ENCODE measurements at regions not wholly inside any gene's neighbourhood (a gene's known extent, or its start where the extent isn't known, plus 50 kb on each side); places are given as distances from the start of the nearest gene placed in this dataset.
A peak's percentile ranks its signal among the peaks of the same experiment; 100 is the strongest.

GRCh38 chr18:30142870-30143269 is 899.7 kb downstream of the DSC3 start:
- Histone ChIP-seq H2BK20ac (ENCODE audit: low read length) (no peak overlapping the region), H2BK12ac (ENCODE audit: low read depth, low read length) (no peak overlapping the region), H3K4ac (replicated peaks; ENCODE audit: insufficient read length, low read depth, low read length) (no peak overlapping the region), H4K91ac (replicated peaks; ENCODE audit: insufficient read length, low read length) (no peak overlapping the region), H3K14ac (ENCODE audit: insufficient read length) (no peak overlapping the region), H3K79me1 (ENCODE audit: low read depth, low read length) (no peaks in the 10 kb centered on the region), H3K56ac (replicated peaks; ENCODE audit: insufficient read length, low read depth, low read length) (no peak overlapping the region), H3K4me1 (replicated peaks in 1 of 4; ENCODE audit: control insufficient read depth in 3 of 4, insufficient read depth in 4 of 4, low read length in 3 of 4) (peaks cover 0 to 2% (median under 1%) of the 10 kb centered on the region in 4 experiments; a peak in 3 of 7 replicates), H3K9me3 (ENCODE audit: insufficient read depth in 2 of 2, low read depth in 1 of 2, low read length in 1 of 2) (no peaks in the 10 kb centered on the region), H2BK5ac (ENCODE audit: low read depth, low read length) (no peak overlapping the region), H3K9ac (replicated peaks in 1 of 4; ENCODE audit: extremely low read depth in 1 of 4, low read depth in 3 of 4, low read length in 3 of 4) (no peak overlapping the region), H4K20me1 (replicated peaks in 1 of 2; ENCODE audit: control insufficient read depth in 1 of 2, insufficient read depth in 2 of 2, low read length in 2 of 2) (no peaks in the 10 kb centered on the region), H3K27ac (ENCODE audit: low read depth, low read length) (no peak overlapping the region), H2AFZ (ENCODE audit: low read length) (no peak overlapping the region), H3K4me3 (ENCODE audit: extremely low read depth in 1 of 4, insufficient read depth in 2 of 4, low read depth in 3 of 4, low read length in 4 of 4) (no peak overlapping the region), H2AK5ac (ENCODE audit: low read depth, low read length) (no peak overlapping the region), H3K27me3 (replicated peaks in 1 of 4; ENCODE audit: control insufficient read depth in 3 of 4, extremely low read depth in 1 of 4, insufficient read depth in 3 of 4, low read length in 3 of 4) (no peaks in the 10 kb centered on the region), H3K23ac (ENCODE audit: insufficient read length) (no peak overlapping the region), H2BK15ac (ENCODE audit: low read length) (no peak overlapping the region), H3K79me2 (ENCODE audit: control insufficient read depth in 1 of 2, insufficient read depth in 2 of 2, low read length in 2 of 2) (no peaks in the 10 kb centered on the region), H4K8ac (ENCODE audit: extremely low read depth, insufficient read depth, low read length) (no peak overlapping the region), H3K23me2 (ENCODE audit: low read depth, low read length) (no peaks in the 10 kb centered on the region; the same call in 1 of the 2 replicates), H3K4me2 (ENCODE audit: insufficient read depth in 1 of 2, low read depth in 2 of 2, low read length in 2 of 2) (0 out of 4 replicates have a peak overlapping the region, but pooled peaks of 1 of the 2 experiments have one; percentile 10), H2BK120ac (replicated peaks; ENCODE audit: low read depth, low read length) (no peak overlapping the region), H4K5ac (ENCODE audit: insufficient read length, low read depth, low read length) (no peak overlapping the region), H3K18ac (ENCODE audit: extremely low read depth, low read length) (no peak overlapping the region), H3K36me3 (ENCODE audit: control insufficient read depth in 2 of 4, insufficient read depth in 4 of 4, low read length in 3 of 4) (no peaks in the 10 kb centered on the region)
- DNase-seq (ENCODE audit: low read depth in 1 of 2, low spot score in 2 of 2) (no peak), FAIRE-seq (no peak)
- POLR2A ChIA-PET (ENCODE audit: partially characterized antibody) = no interaction called here
- whole genome bisulfite sequencing, 2 experiments (ENCODE audit: extremely low coverage in 1 of 2, insufficient coverage in 1 of 2, insufficient read length in 1 of 2, insufficient replicate concordance in 2 of 2, low coverage in 1 of 2, low lambda C conversion rate in 2 of 2, missing lambda C conversion rate in 1 of 2) = 91% methylated on average over 5 of the region's 5 CpGs; no CpG with 5 or more reads in 1 of the 2 experiments
- no peak for TF ChIP-seq SP2 (IDR thresholded peaks at IDR 0.05; ENCODE audit: low read length)
- no peak for TF ChIP-seq FOSL1 (IDR thresholded peaks at IDR 0.05; ENCODE audit: insufficient read depth, low read depth, low read length)
- TF ChIP-seq YY1 (IDR thresholded peaks at IDR 0.05; ENCODE audit: low read depth, low read length) = no peak
- TF ChIP-seq SRF (IDR thresholded peaks at IDR 0.05; ENCODE audit: low read depth, low read length) = no peak
- no peak for TF ChIP-seq CBX5 (IDR thresholded peaks at IDR 0.05; ENCODE audit: low read depth, low read length)
- TF ChIP-seq GTF2F1 (IDR thresholded peaks at IDR 0.05; ENCODE audit: borderline replicate concordance, low read depth, low read length) = no peak
- TF ChIP-seq SIRT6 (IDR thresholded peaks at IDR 0.05; ENCODE audit: low read length) = no peak
- TF ChIP-seq PHF8 (conservative IDR thresholded peaks at IDR 0.05; ENCODE audit: low read depth, low read length) = no peak
- TF ChIP-seq RAD21 (IDR thresholded peaks at IDR 0.05 in 1 of 2, conservative IDR thresholded peaks at IDR 0.05 in 1 of 2; ENCODE audit: low read depth in 2 of 2, low read length in 2 of 2) = no peak
- TF ChIP-seq POLR2A (IDR thresholded peaks at IDR 0.05; ENCODE audit: control extremely low read depth in 1 of 2, low read depth in 2 of 2, low read length in 2 of 2) = no peak
- no peak for TF ChIP-seq ATF2 (IDR thresholded peaks at IDR 0.05; ENCODE audit: low read length)
- no peak for TF ChIP-seq SP1 (IDR thresholded peaks at IDR 0.05; ENCODE audit: low read depth, low read length)
- no peak for TF ChIP-seq TCF12 (IDR thresholded peaks at IDR 0.05; ENCODE audit: low read depth, low read length)
- CTCF ChIA-PET (ENCODE audit: partially characterized antibody) = interaction anchor here (0.8 kb wide), 1 partner anchor 252 kb away, joined by 3 read pairs; no protein-coding TSS in a partner anchor
